ENCODE measurements at regions not wholly inside any gene's neighbourhood (a gene's known extent, or its start where the extent isn't known, plus 50 kb on each side); places are given as distances from the start of the nearest gene placed in this dataset.
"Not testable (repeated sequence)": the region's sequence is repeated elsewhere in the genome, so short reads cannot be mapped to it uniquely, and the experiment has no call there.

- FAIRE-seq (no peak), DNase-seq (peak in 1 of 2 donors; percentile 10)
- no peaks in the 10 kb centered on the region for H3K4me1 ChIP-seq (ENCODE audit: control insufficient read depth in 3 of 3, insufficient read depth in 2 of 3, low read depth in 1 of 3, low read length in 2 of 3)
- no peaks in the 10 kb centered on the region for H3K27me3 ChIP-seq (ENCODE audit: control insufficient read depth in 3 of 3, insufficient read depth in 3 of 3, low read length in 3 of 3)
- H3K36me3 ChIP-seq (ENCODE audit: control insufficient read depth in 3 of 3, insufficient read depth in 2 of 3, low read depth in 1 of 3, low read length in 3 of 3) = no peaks in the 10 kb centered on the region
- no peak overlapping the region for H3K27ac ChIP-seq (ENCODE audit: low read depth in 1 of 3, low read length in 2 of 3)
- 50 to 69% (median 57%) methylated on average over 3 of the region's 3 CpGs for WGBS, 3 donors
- H3K9me3 ChIP-seq (ENCODE audit: control insufficient read depth in 2 of 2, insufficient read depth in 1 of 2, low read depth in 1 of 2, low read length in 1 of 2) = no peaks in the 10 kb centered on the region
- no peak overlapping the region for H3K4me3 ChIP-seq (ENCODE audit: low read depth in 1 of 3, low read length in 3 of 3)
Observed at GRCh38 chr1:199089393-199090122, 450.7 kb downstream of the PTPRC start.

- H3K9me3 ChIP-seq (ENCODE audit: control insufficient read depth in 2 of 2, insufficient read depth in 1 of 2, low read depth in 1 of 2, low read length in 1 of 2); H3K4me1 ChIP-seq (ENCODE audit: control insufficient read depth in 3 of 3, insufficient read depth in 2 of 3, low read depth in 1 of 3, low read length in 2 of 3); H3K4me3 ChIP-seq (ENCODE audit: low read depth in 1 of 3, low read length in 3 of 3); FAIRE-seq; DNase-seq; H3K36me3 ChIP-seq (ENCODE audit: control insufficient read depth in 3 of 3, insufficient read depth in 2 of 3, low read depth in 1 of 3, low read length in 3 of 3); H3K27me3 ChIP-seq (ENCODE audit: control insufficient read depth in 3 of 3, insufficient read depth in 3 of 3, low read length in 3 of 3); H3K27ac ChIP-seq (ENCODE audit: low read depth in 1 of 3, low read length in 2 of 3): not testable (repeated sequence)
- whole genome bisulfite sequencing, 3 donors = 80 to 88% (median 81%) methylated on average over 1 of the region's 1 CpG
Observed at GRCh38 chr1:199095628-199096027, 456.8 kb downstream of the PTPRC start.

- Histone ChIP-seq H3K36me3 (ENCODE audit: control insufficient read depth in 3 of 3, insufficient read depth in 2 of 3, low read depth in 1 of 3, low read length in 3 of 3) (no peaks in the 10 kb centered on the region), H3K27ac (ENCODE audit: low read depth in 1 of 3, low read length in 2 of 3) (no peak overlapping the region), H3K27me3 (ENCODE audit: control insufficient read depth in 3 of 3, insufficient read depth in 3 of 3, low read length in 3 of 3) (no peaks in the 10 kb centered on the region), H3K9me3 (ENCODE audit: control insufficient read depth in 2 of 2, insufficient read depth in 1 of 2, low read depth in 1 of 2, low read length in 1 of 2) (peaks cover 0 to 3% of the 10 kb centered on the region in 2 donors), H3K4me1 (ENCODE audit: control insufficient read depth in 3 of 3, insufficient read depth in 2 of 3, low read depth in 1 of 3, low read length in 2 of 3) (no peaks in the 10 kb centered on the region), H3K4me3 (ENCODE audit: low read depth in 1 of 3, low read length in 3 of 3) (no peak overlapping the region)
- no peak for DNase-seq
- FAIRE-seq = no peak
- 68 to 89% (median 78%) methylated on average over 6 of the region's 6 CpGs for WGBS, 3 donors
Observed at GRCh38 chr1:199096591-199096990, 457.8 kb downstream of the PTPRC start.

GRCh38 chr1:199098468-199098867 lies 459.6 kb downstream of the PTPRC start:
- Histone ChIP-seq H3K4me1 (ENCODE audit: control insufficient read depth in 3 of 3, insufficient read depth in 2 of 3, low read depth in 1 of 3, low read length in 2 of 3) (no peaks in the 10 kb centered on the region), H3K27ac (ENCODE audit: low read depth in 1 of 3, low read length in 2 of 3) (no peak overlapping the region), H3K27me3 (ENCODE audit: control insufficient read depth in 3 of 3, insufficient read depth in 3 of 3, low read length in 3 of 3) (no peaks in the 10 kb centered on the region), H3K9me3 (ENCODE audit: control insufficient read depth in 2 of 2, insufficient read depth in 1 of 2, low read depth in 1 of 2, low read length in 1 of 2) (peaks cover 0 to 3% of the 10 kb centered on the region in 2 donors), H3K4me3 (ENCODE audit: low read depth in 1 of 3, low read length in 3 of 3) (no peak overlapping the region), H3K36me3 (ENCODE audit: control insufficient read depth in 3 of 3, insufficient read depth in 2 of 3, low read depth in 1 of 3, low read length in 3 of 3) (no peaks in the 10 kb centered on the region)
- DNase-seq (no peak), FAIRE-seq (no peak)
- 85 to 90% (median 87%) methylated on average over 5 of the region's 5 CpGs for WGBS, 3 donors

GRCh38 chr1:199101139-199101538 lies 462.3 kb downstream of the PTPRC start:
- H3K4me1 ChIP-seq (ENCODE audit: control insufficient read depth in 3 of 3, insufficient read depth in 2 of 3, low read depth in 1 of 3, low read length in 2 of 3) = no peaks in the 10 kb centered on the region
- peaks cover 0 to 3% of the 10 kb centered on the region in 2 donors for H3K9me3 ChIP-seq (ENCODE audit: control insufficient read depth in 2 of 2, insufficient read depth in 1 of 2, low read depth in 1 of 2, low read length in 1 of 2)
- FAIRE-seq (no peak), DNase-seq (no peak)
- no peak overlapping the region for H3K27ac ChIP-seq (ENCODE audit: low read depth in 1 of 3, low read length in 2 of 3)
- H3K27me3 ChIP-seq (ENCODE audit: control insufficient read depth in 3 of 3, insufficient read depth in 3 of 3, low read length in 3 of 3) = no peaks in the 10 kb centered on the region
- no peaks in the 10 kb centered on the region for H3K36me3 ChIP-seq (ENCODE audit: control insufficient read depth in 3 of 3, insufficient read depth in 2 of 3, low read depth in 1 of 3, low read length in 3 of 3)
- WGBS, 3 donors = 91 to 93% (median 93%) methylated on average over 5 of the region's 5 CpGs
- no peak overlapping the region for H3K4me3 ChIP-seq (ENCODE audit: low read depth in 1 of 3, low read length in 3 of 3)

- H3K4me1 ChIP-seq (ENCODE audit: control insufficient read depth in 3 of 3, insufficient read depth in 2 of 3, low read depth in 1 of 3, low read length in 2 of 3) = no peaks in the 10 kb centered on the region
- no peak for FAIRE-seq
- WGBS, 3 donors = 70 to 87% (median 81%) methylated on average over 3 of the region's 3 CpGs
Observed at GRCh38 chr1:199101635-199102034, 462.8 kb downstream of the PTPRC start.

GRCh38 chr1:199102239-199102638 lies 463.4 kb downstream of the PTPRC start:
- 67 to 80% (median 75%) methylated on average over 3 of the region's 3 CpGs for WGBS, 3 donors
- DNase-seq (no peak), FAIRE-seq (no peak)
- Histone ChIP-seq H3K9me3 (ENCODE audit: control insufficient read depth in 2 of 2, insufficient read depth in 1 of 2, low read depth in 1 of 2, low read length in 1 of 2) (peaks cover 0 to 1% of the 10 kb centered on the region in 2 donors), H3K4me3 (ENCODE audit: low read depth in 1 of 3, low read length in 3 of 3) (no peak overlapping the region), H3K36me3 (ENCODE audit: control insufficient read depth in 3 of 3, insufficient read depth in 2 of 3, low read depth in 1 of 3, low read length in 3 of 3) (no peaks in the 10 kb centered on the region), H3K27ac (ENCODE audit: low read depth in 1 of 3, low read length in 2 of 3) (no peak overlapping the region), H3K27me3 (ENCODE audit: control insufficient read depth in 3 of 3, insufficient read depth in 3 of 3, low read length in 3 of 3) (no peaks in the 10 kb centered on the region), H3K4me1 (ENCODE audit: control insufficient read depth in 3 of 3, insufficient read depth in 2 of 3, low read depth in 1 of 3, low read length in 2 of 3) (no peaks in the 10 kb centered on the region)

More at GRCh38 chr1:199101635-199102034, 462.8 kb downstream of the PTPRC start:
- Histone ChIP-seq H3K27me3 (ENCODE audit: control insufficient read depth in 3 of 3, insufficient read depth in 3 of 3, low read length in 3 of 3) (no peaks in the 10 kb centered on the region), H3K27ac (ENCODE audit: low read depth in 1 of 3, low read length in 2 of 3) (no peak overlapping the region), H3K9me3 (ENCODE audit: control insufficient read depth in 2 of 2, insufficient read depth in 1 of 2, low read depth in 1 of 2, low read length in 1 of 2) (peaks cover 0 to 3% of the 10 kb centered on the region in 2 donors), H3K36me3 (ENCODE audit: control insufficient read depth in 3 of 3, insufficient read depth in 2 of 3, low read depth in 1 of 3, low read length in 3 of 3) (no peaks in the 10 kb centered on the region), H3K4me3 (ENCODE audit: low read depth in 1 of 3, low read length in 3 of 3) (no peak overlapping the region)
- DNase-seq = no peak

- 84 to 95% (median 90%) methylated on average over 3 of the region's 3 CpGs for WGBS, 3 donors
- Histone ChIP-seq H3K4me1 (ENCODE audit: control insufficient read depth in 3 of 3, insufficient read depth in 2 of 3, low read depth in 1 of 3, low read length in 2 of 3) (no peaks in the 10 kb centered on the region), H3K27ac (ENCODE audit: low read depth in 1 of 3, low read length in 2 of 3) (no peak overlapping the region), H3K27me3 (ENCODE audit: control insufficient read depth in 3 of 3, insufficient read depth in 3 of 3, low read length in 3 of 3) (no peaks in the 10 kb centered on the region), H3K4me3 (ENCODE audit: low read depth in 1 of 3, low read length in 3 of 3) (no peak overlapping the region), H3K36me3 (ENCODE audit: control insufficient read depth in 3 of 3, insufficient read depth in 2 of 3, low read depth in 1 of 3, low read length in 3 of 3) (no peaks in the 10 kb centered on the region), H3K9me3 (ENCODE audit: control insufficient read depth in 2 of 2, insufficient read depth in 1 of 2, low read depth in 1 of 2, low read length in 1 of 2) (no peaks in the 10 kb centered on the region)
- DNase-seq (no peak), FAIRE-seq (no peak)
Observed at GRCh38 chr1:199109160-199109559, 470.3 kb downstream of the PTPRC start.

GRCh38 chr1:199112365-199112764 lies 473.5 kb downstream of the PTPRC start:
- Histone ChIP-seq H3K4me1 (ENCODE audit: control insufficient read depth in 3 of 3, insufficient read depth in 2 of 3, low read depth in 1 of 3, low read length in 2 of 3) (no peaks in the 10 kb centered on the region), H3K9me3 (ENCODE audit: control insufficient read depth in 2 of 2, insufficient read depth in 1 of 2, low read depth in 1 of 2, low read length in 1 of 2) (no peaks in the 10 kb centered on the region), H3K27ac (ENCODE audit: low read depth in 1 of 3, low read length in 2 of 3) (no peak overlapping the region), H3K27me3 (ENCODE audit: control insufficient read depth in 3 of 3, insufficient read depth in 3 of 3, low read length in 3 of 3) (no peaks in the 10 kb centered on the region), H3K36me3 (ENCODE audit: control insufficient read depth in 3 of 3, insufficient read depth in 2 of 3, low read depth in 1 of 3, low read length in 3 of 3) (no peaks in the 10 kb centered on the region), H3K4me3 (ENCODE audit: low read depth in 1 of 3, low read length in 3 of 3) (no peak overlapping the region)
- FAIRE-seq = no peak
- DNase-seq = no peak
